AG04449 (cell line): ENCODE measurements at regions not wholly inside any gene's neighbourhood (a gene's known extent, or its start where the extent isn't known, plus 50 kb on each side); places are given as distances from the start of the nearest gene placed in this dataset.

ENCODE experiments used
- CTCF ChIA-PET: fragments of 350-600 bp; formaldehyde crosslinking; extraction: SDS; loops from one replicate; lab custom pipeline; 2021; ENCODE audit warnings: antibody characterized with exemption; lab: Yijun Ruan, JAX
- POLR2A ChIA-PET: fragments of 400-600, 350-600 bp; formaldehyde crosslinking; extraction: SDS; loops from one replicate; lab custom pipeline; 2020; ENCODE audit warnings: antibody characterized with exemption, inconsistent platforms; lab: Yijun Ruan, JAX
- DNase-seq: peaks from one replicate; pipeline ENCODE4 v3.0.0-alpha.2; 2010; ENCODE audit warnings: low read depth, low spot score
- H3K4me3 ChIP-seq: 2 replicates; pipeline ENCODE4 v1.5.1; 2011; ENCODE audit warnings: low read depth, mild to moderate bottlenecking, control low read depth, low read length
- CTCF ChIP-seq: IDR thresholded peaks from one replicate; pipeline ENCODE4 v1.5.1; 2011; ENCODE audit warnings: mild to moderate bottlenecking, moderate library complexity, low read length, control low read depth, inconsistent platforms; ENCODE audit not compliant: insufficient read depth; ENCODE audit errors: missing control alignments

GRCh38 chr6:123747515-123747914, 56.1 kb upstream of the NKAIN2 start:
- no peak for DNase-seq
- CTCF ChIA-PET: no interaction called here
- no peak overlapping the region for H3K4me3 ChIP-seq
- no peak for TF ChIP-seq CTCF
- POLR2A ChIA-PET: no interaction called here

- ChIA-PET POLR2A (no interaction called here), CTCF (no interaction called here)
- no peak for TF ChIP-seq CTCF
- no peak for DNase-seq
- H3K4me3 ChIP-seq: no peak overlapping the region
Measured at GRCh38 chr6:123745895-123746294, 57.8 kb upstream of the NKAIN2 start.

DNA sequence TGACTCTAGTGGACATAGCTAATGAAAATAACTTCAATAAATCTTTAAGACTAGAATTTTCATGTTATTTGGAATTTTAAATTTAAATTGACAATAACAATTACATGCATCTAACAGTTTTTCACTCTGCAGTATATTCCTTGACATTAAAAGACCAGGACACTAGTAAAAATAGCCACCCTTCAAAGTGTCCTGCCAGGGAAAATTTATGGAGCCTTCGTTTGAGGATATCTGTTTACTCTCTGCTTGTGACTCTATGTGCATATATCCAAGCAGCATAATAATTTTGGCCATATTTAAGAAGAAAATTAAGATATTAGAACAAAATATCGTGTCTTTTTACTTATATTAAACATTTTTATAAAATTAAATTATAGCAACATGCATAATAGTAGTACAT, 58.8 kb upstream of the NKAIN2 start:
- POLR2A ChIA-PET: no interaction called here
- DNase-seq: no peak
- H3K4me3 ChIP-seq: no peak overlapping the region
- TF ChIP-seq CTCF: no peak
- CTCF ChIA-PET: no interaction called here

- DNase-seq: no peak
- no peak overlapping the region for H3K4me3 ChIP-seq
- ChIA-PET POLR2A (no interaction called here), CTCF (no interaction called here)
- TF ChIP-seq CTCF: no peak
Measured at GRCh38 chr6:123742626-123743025, 61.0 kb upstream of the NKAIN2 start.

- DNase-seq: no peak
- CTCF ChIA-PET: no interaction called here
- POLR2A ChIA-PET: no interaction called here
- no peak overlapping the region for H3K4me3 ChIP-seq
- no peak for TF ChIP-seq CTCF
Measured at GRCh38 chr6:123733180-123733579, 70.5 kb upstream of the NKAIN2 start.

DNA sequence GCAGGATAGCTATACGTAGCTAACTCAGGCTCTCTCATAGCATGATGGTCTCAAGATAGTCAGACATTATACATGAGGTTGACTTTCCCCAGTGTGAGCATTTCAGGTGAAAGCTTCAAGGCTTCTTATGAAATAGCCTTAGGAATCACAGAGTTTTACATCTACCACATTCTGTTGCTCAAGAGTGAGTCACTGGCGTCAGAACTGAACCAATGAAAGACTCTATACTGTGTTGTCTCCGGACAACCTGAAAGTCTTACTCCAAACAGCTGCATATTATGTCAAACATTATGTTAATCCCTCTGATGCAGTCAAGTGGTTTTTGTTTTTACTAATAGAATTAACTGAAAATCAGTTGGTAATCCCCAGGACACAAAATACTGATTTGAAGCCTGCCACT, 79.8 kb upstream of the TRDN start:
- ChIA-PET POLR2A (no interaction called here), CTCF (interaction anchor here (1.3 kb wide), 1 partner anchor 23 kb away, joined by 3 read pairs; no protein-coding TSS in a partner anchor)
- TF ChIP-seq CTCF: no peak
- no peak for DNase-seq
- no peak overlapping the region for H3K4me3 ChIP-seq
